EL (cell line): ENCODE measurements at regions not wholly inside any gene's neighbourhood (a gene's known extent, or its start where the extent isn't known, plus 50 kb on each side); places are given as distances from the start of the nearest gene placed in this dataset.
A peak's percentile ranks its signal among the peaks of the same experiment; 100 is the strongest.
"Not testable (repeated sequence)": the region's sequence is repeated elsewhere in the genome, so short reads cannot be mapped to it uniquely, and the experiment has no call there.

ENCODE experiments used
- DNase-seq: peaks from one replicate; pipeline ENCODE4 v3.0.0-alpha.2; 2016

DNA sequence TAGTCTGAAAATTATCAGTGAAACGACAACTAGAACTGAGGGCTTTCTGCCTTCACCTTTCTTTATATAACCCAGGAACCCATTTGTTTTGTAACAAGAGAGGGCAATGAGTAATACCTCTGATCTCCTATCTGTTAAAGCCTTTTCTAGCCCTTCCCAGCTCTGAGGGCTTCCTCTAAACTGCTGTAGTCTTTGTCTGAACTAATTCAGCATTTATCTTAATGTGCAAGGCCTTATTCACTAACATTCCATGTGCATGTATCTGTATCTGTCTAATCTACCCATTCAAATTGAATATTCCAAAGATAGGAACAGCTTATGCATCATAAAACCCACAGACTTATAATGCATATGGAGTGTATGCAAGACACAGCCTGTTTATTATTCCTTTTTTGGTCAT, 167.1 kb downstream of the LYPLAL1 start:
- DNase-seq: no peak

DNA sequence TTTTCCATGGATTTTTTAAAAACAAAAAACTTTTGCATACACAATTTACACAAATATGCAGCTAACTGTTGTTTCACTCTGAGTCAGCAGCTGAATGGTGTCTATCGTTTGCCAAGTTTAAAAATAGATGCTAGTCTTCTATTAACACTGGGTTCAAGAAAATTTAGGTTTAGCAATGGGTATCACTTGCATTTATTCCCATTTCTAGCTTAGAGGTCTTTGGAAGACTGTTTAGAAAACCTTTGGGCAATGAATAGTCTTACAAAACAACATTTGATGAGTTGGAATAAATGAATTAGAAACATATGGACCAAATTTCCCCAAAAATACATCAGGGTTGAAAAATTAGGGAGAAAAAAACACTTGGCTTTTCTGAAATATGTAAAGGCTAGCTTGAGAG, 165.8 kb downstream of the LYPLAL1 start:
- DNase-seq: no peak

DNA sequence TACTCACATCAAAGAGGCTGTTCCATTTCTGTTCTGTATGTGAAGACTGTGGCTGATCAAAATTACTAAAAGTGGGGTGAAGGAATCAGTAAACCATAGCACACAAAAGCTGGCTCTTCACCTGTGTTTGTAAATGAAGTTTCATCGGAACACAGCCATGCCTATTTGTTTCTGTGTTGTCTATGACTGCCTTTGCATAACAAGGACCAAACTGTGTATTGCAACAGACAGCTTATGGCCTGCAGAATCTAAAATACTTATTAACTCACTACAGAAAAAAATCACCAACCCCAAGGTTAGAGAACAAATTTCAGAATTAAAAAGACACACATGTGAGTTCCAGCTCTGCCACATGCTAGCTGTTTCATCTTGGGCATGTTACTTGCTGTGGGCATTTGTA, 163.9 kb downstream of the LYPLAL1 start:
- DNase-seq: no peak

GRCh38 chr1:219333626-219334025, 159.9 kb downstream of the LYPLAL1 start:
- DNase-seq: no peak

DNA sequence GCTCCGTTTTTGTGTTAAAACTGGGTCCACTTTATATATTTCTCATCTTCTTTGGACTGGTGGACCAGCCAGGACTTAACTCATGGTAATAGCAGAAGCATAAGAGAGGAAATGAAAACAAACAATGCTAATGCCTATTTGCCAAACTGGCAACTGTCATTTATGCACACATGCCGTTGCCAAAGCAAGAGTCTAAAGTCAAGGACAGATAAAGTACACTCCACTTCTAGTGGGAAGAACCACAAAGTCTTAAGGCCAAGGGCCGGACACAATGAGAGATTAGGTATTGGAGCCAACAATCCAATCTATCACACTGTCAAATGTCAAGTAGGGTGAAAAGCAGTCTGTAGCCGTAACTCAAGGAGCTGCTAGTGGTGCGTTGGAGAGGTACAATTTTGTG, 157.7 kb downstream of the LYPLAL1 start:
- no peak for DNase-seq

DNA sequence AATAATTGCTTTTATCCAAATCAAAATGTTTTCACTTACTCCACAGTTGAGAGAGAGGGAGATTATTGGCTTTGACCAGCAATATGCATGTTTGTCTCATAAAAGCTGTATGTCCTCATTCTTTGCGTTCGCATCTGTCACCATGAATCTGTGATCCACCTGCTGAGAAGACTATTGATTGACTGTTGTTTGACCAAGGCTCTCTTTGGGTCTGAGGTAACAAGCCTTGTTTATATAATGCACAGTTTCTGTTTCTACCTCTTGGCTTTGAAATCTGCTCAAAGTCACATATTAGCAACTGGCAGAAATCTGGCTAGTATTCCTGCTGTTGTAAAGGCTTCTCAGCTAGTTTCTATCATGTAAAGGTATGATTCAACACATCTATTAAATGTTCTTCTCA, 157.0 kb downstream of the LYPLAL1 start:
- no peak for DNase-seq

DNA sequence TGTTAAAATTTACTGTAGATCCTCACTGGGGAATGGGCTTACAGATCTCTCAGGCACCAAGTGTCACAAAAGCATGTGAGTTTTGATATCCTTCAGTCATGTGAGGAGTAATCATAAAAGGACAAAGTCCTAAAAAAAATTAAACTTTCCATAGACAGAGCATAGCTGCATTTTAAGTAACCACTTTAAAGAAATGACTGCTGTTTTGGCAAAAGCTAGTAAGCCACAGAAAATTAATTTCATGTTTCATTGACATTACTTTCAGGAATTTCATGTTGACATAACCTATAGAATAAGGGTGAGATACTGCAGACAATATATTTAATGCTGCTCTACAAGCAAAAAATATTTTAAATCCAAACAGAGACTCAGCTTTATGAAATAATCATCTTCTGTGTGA, 156.3 kb downstream of the LYPLAL1 start:
- DNase-seq: no peak

- DNase-seq: peak; percentile 76
Measured at GRCh38 chr1:219329578-219329977, 155.9 kb downstream of the LYPLAL1 start.

- no peak for DNase-seq
Measured at GRCh38 chr1:219326843-219327242, 153.2 kb downstream of the LYPLAL1 start.

- no peak for DNase-seq
Measured at GRCh38 chr1:219325368-219325742, 151.7 kb downstream of the LYPLAL1 start.

DNA sequence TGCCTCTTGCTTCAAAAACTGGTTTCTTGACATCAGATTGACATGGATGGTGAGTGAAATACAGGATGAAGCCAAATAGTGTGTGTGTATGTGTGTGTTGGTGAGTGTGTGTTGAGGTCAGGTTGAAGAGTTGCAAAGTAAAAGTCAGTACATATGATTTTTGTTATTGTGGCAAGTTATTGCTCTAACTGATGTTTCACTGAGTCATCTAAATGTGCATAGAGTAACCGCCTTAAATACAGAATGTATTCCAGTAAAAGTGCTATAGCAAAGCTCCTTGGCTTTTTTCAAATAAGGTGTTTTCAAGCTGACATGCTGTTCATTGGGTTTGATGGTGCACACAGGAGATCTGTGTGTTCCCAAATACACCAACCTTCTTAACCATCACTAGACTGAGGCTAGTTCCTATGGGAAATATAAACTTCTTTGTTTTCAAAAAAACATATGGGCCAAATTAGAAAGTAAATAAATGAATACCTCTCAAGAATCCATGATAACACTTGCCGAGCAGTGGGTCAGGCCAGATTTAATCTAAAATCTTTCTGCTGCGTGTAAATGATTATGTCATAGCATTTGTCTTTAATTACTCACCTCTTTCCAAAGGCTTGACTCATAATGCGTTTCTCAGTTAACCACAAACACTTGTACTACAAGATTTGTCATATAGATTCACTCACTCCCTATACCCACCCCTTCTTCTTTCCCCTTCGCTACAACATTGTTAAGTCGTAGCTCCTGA, 151.1 kb downstream of the LYPLAL1 start:
- DNase-seq: peak; percentile 96

- DNase-seq: no peak
Measured at GRCh38 chr1:219324171-219324570, 150.5 kb downstream of the LYPLAL1 start.

- DNase-seq: peak; percentile 41
Measured at GRCh38 chr1:219323426-219323825, 149.7 kb downstream of the LYPLAL1 start.

DNA sequence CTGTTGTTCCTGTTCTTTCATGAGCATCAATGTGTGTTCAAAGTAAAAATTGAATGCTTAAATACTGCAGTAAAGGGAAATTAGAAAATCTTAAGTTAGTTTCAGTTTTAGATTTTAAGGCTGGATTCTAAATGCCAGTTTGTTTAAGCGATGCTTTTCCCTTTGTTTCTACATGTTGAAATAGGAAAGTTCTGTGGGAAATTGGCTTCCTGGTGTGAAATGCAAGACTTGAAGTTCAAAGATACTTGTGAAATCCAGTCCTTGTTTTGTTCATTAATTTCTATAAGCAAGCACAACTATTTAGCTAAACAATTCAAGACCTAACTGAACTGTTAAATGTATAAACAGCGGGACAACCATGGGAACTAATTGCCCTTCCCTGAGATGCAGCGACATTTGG, 149.1 kb downstream of the LYPLAL1 start:
- no peak for DNase-seq

DNA sequence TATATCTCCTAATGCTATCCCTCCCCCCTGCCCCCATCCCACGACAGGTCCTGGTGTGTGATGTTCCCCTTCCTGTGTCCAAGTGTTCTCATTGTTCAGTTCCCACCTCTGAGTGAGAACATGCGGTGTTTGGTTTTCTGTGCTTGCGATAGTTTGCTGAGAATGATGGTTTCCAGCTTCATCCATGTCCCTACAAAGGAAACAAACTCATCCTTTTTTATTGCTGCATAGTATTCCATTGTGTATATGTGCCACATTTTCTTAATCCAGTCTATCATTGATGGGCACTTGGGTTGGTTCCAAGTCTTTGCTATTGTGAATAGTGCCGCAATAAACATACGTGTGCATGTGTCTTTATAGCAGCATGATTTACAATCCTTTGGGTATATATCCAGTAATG, 146.9 kb downstream of the LYPLAL1 start:
- DNase-seq: not testable (repeated sequence)

- DNase-seq: no peak
Measured at GRCh38 chr1:219318826-219319225, 145.1 kb downstream of the LYPLAL1 start.

DNA sequence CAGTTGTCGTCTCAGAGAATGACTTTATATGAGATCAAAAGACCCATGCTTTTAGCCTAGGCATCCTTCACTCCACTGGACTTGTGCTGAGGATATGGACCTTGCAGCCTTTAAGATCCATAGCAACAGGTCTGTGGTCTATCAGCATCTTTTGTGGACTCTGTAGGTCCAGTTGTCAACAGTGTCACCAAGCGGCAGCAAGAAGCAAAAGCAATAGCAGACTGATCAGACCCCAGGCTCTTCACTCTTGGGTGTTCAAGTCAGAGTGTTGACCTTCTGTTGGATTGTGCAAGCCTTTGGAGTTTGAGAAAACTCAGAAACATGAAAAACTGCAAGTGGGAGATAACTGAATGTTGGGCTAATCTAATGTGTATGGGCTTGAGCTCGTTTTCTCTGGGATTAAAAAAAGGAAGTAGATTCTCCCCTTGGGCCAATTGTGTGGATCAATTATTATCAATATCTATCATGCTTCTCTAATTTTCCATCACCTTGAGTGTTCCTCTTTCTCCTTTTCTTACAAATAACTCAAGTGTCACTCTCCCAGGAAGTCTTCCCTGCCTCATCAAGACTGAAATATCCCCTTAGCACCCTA, 144.2 kb downstream of the LYPLAL1 start:
- no peak for DNase-seq

- no peak for DNase-seq
Measured at GRCh38 chr1:219316066-219316465, 142.4 kb downstream of the LYPLAL1 start.

DNA sequence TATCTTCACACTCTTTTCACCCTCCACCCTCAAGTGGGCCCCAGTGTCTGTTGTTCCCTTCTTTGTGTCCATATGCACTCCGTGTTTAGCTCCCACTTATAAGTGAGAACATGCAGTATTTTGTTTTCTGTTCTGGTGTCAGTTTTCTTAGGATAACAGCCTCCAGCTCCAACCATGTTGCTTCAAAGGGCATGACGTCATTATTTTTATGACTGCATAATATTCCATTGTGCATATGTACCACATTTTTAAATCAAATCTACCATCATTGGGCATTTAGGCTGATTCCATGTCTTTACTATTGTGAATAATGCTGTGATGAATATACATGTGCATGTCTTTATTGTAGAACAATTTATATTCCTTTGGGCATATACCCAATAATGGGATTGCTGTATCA, 140.3 kb downstream of the LYPLAL1 start:
- no peak for DNase-seq

- peak; percentile 87 for DNase-seq
Measured at GRCh38 chr1:219312967-219313366, 139.3 kb downstream of the LYPLAL1 start.

- DNase-seq: no peak
Measured at GRCh38 chr1:219310181-219310728, 136.6 kb downstream of the LYPLAL1 start.

DNA sequence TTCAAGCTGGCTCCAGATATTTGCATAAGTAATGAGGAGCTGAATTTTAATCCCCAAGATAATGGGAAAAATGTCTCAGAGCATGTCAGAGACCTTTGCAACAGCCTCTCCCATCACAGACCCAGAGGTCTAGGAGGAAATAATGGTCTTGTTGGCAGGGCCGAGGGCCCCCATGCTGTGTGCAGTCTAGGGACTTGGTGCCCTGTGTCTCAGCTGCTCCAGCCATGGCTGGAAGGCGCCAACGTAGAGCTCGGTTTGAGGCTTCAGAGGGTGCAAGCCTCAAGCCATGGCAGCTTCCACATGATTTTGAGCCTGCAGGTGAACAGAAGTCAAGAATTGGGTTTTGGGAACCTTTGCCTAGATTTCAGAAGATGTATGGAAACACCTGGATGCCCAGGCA, 134.7 kb downstream of the LYPLAL1 start:
- DNase-seq: no peak

DNA sequence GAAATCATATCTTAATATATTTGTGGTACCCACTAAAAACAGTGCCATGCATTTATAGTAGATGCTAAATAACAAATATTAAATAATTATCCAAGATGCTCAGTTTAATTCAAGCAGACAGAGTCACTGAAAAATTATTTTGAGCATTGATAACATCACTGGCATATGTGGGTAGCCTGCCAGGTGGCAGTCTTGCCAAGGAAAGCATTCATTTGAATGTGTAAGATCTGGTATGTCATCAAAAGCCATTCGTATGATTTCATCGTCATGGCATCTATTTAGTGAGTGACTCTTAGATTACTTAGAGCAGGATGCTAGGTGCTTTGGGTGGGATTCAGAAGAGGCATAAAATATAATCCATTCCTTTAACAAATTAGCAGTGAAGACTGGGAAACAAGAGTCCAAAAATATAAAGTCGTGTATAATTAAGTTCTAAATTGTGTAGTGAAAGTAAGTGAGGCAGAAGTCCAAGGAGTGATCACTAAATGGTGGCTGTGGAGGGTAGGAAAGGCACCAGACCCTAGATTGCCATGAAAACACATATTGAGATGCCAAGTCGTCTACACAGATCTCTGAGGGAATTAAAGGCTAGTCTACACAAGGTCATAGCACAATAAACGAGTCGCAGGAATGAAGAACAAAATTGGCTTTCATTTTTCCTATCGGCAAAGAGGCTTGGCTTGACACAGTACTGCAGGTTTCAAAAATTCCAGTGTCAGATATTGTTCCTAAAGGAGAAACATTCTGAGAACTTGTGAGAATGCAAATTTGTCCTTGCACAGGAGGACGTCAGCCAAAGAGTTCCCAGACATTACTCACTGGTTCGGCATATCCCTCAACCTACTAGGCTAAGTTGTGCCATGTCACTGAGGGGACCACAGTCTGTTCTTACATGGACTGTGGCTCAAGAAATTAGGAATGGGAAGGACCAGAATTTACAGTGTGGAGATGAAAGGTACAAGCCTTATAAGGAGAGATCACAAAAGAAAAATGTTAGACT, 130.8 kb downstream of the LYPLAL1 start:
- peak; percentile 94 for DNase-seq
